AG04450 (cell line): ENCODE measurements at regions not wholly inside any gene's neighbourhood (a gene's known extent, or its start where the extent isn't known, plus 50 kb on each side); places are given as distances from the start of the nearest gene placed in this dataset.

Experiments used
- CTCF ChIA-PET: fragments of 300-600, 350-600 bp; formaldehyde crosslinking; extraction: SDS; loops from one replicate; lab custom pipeline; 2022; ENCODE audit warnings: antibody characterized with exemption, inconsistent platforms; lab: Charles Lee
- POLR2A ChIA-PET: fragments of 350-600 bp; formaldehyde crosslinking; extraction: SDS; loops from one replicate; lab custom pipeline; 2021; ENCODE audit warnings: antibody characterized with exemption, inconsistent platforms; lab: Yijun Ruan, JAX
- DNase-seq: peaks from one replicate; pipeline ENCODE4 v3.0.0-alpha.2; 2011; ENCODE audit warnings: low read depth, low spot score
- H3K27ac ChIP-seq: one replicate; pipeline ENCODE4 v1.5.1; 2012; ENCODE audit warnings: low read depth, low read length, control low read depth
- H3K27me3 ChIP-seq: one replicate; pipeline ENCODE4 v1.6.0; 2012; ENCODE audit warnings: low read length; ENCODE audit not compliant: control insufficient read depth, insufficient read depth
- H3K4me3 ChIP-seq: 2 replicates; pipeline ENCODE4 v1.5.1; 2011; ENCODE audit warnings: mild to moderate bottlenecking, low read depth, low read length, control low read depth
- H3K9me3 ChIP-seq: 2 replicates; pipeline ENCODE4 v1.5.1; 2012; ENCODE audit warnings: low read length; ENCODE audit not compliant: control insufficient read depth, insufficient read depth
- TF ChIP-seq, protein P1 (sequence below): IDR thresholded peaks from 2 replicates; pipeline ENCODE4 v1.5.1; 2011; ENCODE audit warnings: low read depth, low read length, control low read depth, inconsistent platforms

DNA sequence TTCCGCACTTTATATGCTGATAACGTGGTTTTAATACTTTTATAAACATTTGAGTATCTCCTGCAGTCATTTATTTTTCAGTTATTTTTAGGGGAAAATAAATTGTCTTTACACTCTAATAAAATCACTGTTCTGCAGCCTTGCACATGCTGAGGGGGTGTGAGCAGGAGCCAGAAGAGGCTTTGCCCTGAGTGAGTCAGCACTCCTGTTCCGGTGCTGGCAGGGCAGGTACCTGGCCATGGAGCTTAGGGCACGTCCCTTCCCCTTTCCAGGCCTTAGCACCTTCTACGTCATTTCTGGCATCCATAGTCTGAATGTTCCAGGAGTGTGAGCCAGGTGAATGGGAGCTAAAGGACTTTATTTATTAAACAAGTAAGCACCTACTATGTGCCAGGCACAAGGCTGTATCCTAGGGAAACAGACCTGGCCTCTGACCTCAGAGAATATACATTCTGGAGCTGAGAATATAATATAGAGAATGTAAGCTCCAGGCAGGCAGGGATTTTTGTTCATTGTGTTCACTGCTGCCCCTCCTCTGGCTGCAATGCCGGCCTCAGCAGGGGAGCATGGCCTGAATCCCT is 402.9 kb downstream of the PTPRU start:
- CTCF ChIA-PET = interaction anchor here (1.9 kb wide), 1 partner anchor 64 kb away, joined by 7 read pairs; no protein-coding TSS in a partner anchor
- H3K27me3 ChIP-seq = no peaks in the 10 kb centered on the region
- no peak overlapping the region for H3K4me3 ChIP-seq
- TF ChIP-seq, protein P1, sequence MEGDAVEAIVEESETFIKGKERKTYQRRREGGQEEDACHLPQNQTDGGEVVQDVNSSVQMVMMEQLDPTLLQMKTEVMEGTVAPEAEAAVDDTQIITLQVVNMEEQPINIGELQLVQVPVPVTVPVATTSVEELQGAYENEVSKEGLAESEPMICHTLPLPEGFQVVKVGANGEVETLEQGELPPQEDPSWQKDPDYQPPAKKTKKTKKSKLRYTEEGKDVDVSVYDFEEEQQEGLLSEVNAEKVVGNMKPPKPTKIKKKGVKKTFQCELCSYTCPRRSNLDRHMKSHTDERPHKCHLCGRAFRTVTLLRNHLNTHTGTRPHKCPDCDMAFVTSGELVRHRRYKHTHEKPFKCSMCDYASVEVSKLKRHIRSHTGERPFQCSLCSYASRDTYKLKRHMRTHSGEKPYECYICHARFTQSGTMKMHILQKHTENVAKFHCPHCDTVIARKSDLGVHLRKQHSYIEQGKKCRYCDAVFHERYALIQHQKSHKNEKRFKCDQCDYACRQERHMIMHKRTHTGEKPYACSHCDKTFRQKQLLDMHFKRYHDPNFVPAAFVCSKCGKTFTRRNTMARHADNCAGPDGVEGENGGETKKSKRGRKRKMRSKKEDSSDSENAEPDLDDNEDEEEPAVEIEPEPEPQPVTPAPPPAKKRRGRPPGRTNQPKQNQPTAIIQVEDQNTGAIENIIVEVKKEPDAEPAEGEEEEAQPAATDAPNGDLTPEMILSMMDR = no peak
- POLR2A ChIA-PET = no interaction called here
- H3K9me3 ChIP-seq = no peaks in the 10 kb centered on the region
- DNase-seq = no peak
- H3K27ac ChIP-seq = no peak overlapping the region

DNA sequence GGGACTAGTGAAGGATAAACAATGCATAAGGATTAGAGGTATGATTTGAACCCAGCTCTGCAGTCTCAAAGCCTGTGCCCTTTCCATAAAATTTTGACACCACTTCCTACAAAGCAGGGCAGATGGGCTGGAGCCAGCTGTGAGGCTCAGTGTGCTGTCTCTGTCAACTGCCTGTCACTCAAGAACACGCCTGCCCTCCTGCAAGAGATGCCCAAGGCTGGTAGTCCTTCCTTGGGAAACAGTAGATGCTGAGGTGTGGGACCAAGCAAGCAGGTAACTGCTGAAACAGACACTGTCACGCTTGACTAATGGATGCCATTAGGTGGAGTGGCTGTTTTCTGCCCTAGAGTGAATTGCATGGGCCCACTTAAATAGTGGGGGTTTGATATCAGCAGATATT is 402.0 kb downstream of the PTPRU start:
- TF ChIP-seq, protein P1 = no peak
- CTCF ChIA-PET = no interaction called here
- DNase-seq = no peak
- no peaks in the 10 kb centered on the region for H3K27me3 ChIP-seq
- no peak overlapping the region for H3K27ac ChIP-seq
- POLR2A ChIA-PET = no interaction called here
- no peak overlapping the region for H3K4me3 ChIP-seq
- H3K9me3 ChIP-seq = no peaks in the 10 kb centered on the region

DNA sequence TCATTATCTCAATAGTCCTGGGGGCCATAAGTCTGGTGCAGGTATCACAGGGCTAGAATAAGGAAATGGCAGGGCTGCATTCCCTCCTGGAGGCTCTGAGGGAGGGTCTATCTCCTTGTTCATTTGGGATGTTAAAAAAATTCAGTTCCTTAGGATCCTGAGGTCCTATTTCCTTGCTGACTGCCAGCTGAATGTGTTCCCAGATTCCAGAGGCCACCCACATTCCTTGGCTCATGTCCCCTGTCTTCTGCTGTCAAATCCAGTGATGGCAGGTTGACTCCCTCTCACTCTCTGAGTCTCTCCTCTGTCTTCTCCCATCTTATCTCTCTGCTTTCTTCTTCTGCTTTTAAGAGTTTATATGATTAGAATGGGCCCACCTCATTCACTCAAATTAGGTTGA is 400.6 kb downstream of the PTPRU start:
- no peak for DNase-seq
- ChIA-PET POLR2A (no interaction called here), CTCF (no interaction called here)
- Histone ChIP-seq H3K27me3 (no peaks in the 10 kb centered on the region), H3K9me3 (no peaks in the 10 kb centered on the region), H3K4me3 (no peak overlapping the region), H3K27ac (no peak overlapping the region)
- TF ChIP-seq, protein P1 = no peak

DNA sequence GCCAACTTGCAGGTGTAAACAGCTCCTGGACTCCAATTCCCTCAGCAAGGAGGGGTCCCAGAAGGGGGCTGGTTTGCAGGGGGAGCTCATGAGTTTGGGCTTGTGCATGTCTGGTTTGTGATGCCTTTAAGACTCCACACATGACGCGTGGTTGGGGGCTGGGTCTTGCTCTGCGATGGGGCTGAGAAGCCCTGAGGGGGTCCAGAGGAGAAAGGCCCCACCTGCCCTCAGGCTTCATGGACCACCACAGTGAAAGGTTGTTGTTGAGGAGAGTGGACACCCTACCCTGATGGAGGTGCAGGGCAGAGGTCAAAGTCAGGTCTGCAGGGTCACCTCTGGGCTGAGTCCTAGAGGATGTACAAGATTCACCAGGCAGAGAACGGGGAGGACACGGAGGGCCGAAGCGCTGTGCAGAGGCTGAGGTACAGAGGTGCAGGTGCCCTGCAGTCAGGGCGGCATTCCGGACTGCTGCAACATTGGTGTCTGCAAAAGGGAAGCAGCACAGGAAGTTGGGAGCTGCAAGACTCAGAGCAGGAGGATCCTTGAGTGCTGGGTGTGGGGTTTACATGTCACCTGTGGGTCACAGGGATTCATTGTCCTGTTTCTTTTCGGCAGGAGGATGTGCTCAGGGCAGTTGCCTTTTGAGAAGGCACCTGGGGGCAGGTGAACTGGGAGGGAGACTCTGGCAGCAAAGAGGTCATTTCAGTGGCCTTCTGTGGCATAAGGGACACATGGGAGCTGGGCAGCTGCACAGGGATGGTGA is 399.4 kb downstream of the PTPRU start:
- no peak for DNase-seq
- Histone ChIP-seq H3K27ac (no peak overlapping the region), H3K4me3 (no peak overlapping the region), H3K27me3 (no peaks in the 10 kb centered on the region), H3K9me3 (no peaks in the 10 kb centered on the region; the same call in 1 of the 2 replicates)
- ChIA-PET CTCF (interaction anchor here (0.9 kb wide), 1 partner anchor 68 kb away, joined by 3 read pairs; no protein-coding TSS in a partner anchor), POLR2A (no interaction called here)
- TF ChIP-seq, protein P1 = no peak

DNA sequence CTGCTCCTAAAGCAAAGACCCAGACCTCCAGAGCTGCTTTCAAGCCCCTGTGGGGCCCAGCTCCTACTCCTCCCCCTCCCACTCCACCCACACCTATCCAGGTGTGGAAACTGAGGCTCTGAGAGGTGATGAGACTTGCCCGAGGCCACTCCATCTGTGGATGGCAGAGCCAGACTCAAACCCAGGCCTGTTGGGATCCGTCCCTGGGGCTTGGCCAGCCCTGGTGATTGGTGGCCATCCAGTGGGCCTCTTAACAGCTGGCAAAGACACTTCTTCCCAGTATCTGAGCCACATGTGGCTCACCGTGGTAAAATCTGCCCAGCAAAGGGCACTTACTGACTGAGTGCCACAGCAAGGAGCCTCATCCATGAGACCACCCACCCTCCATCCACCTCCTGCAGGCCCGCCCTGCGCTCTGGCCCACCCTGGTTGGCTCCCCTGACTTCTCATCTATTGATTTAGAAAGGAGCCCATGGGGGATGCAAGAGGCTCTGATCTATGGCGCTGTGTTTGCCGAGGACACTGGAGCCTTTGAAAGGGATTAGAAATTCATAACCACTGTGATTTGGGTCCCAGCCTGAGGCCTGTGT is 398.5 kb downstream of the PTPRU start:
- Histone ChIP-seq H3K27me3 (no peaks in the 10 kb centered on the region), H3K9me3 (peaks cover 2% of the 10 kb centered on the region; the same call in 1 of the 2 replicates), H3K4me3 (no peak overlapping the region), H3K27ac (no peak overlapping the region)
- CTCF ChIA-PET = interaction anchor here (0.9 to 2.6 kb wide), 2 partner anchors 69 kb away, joined by 3 to 10 read pairs; no protein-coding TSS in a partner anchor
- TF ChIP-seq, protein P1 = no peak
- POLR2A ChIA-PET = no interaction called here
- no peak for DNase-seq
